GM12872 (cell line): ENCODE measurements at regions not wholly inside any gene's neighbourhood (a gene's known extent, or its start where the extent isn't known, plus 50 kb on each side); places are given as distances from the start of the nearest gene placed in this dataset.

Source experiments
- TF ChIP-seq, protein P1 (sequence below): IDR thresholded peaks from 3 replicates; pipeline ENCODE4 v1.5.1; 2011; ENCODE audit warnings: low read depth, mild to moderate bottlenecking, low read length, moderate library complexity; ENCODE audit not compliant: insufficient read depth

DNA sequence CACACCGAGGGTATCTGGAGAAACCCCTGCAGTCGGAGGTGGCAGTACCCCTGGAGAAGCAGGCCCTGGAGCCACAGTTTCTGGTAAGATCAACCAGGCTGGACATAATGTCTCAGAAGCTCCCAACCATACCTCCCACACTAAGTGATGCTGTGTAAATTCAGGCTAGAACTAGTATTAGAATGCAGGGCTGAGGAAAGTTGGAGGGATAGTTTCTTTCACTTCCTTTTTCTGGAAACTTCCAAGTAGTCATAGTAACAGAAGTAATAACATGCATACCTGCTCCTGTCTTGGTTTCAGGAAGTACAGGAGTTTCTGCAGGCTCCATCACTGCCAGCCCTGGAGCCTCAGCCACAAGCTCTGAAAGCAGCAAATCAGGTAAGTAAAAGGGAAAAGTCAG lies 228.1 kb upstream of the CNTN1 start:
- TF ChIP-seq, protein P1, sequence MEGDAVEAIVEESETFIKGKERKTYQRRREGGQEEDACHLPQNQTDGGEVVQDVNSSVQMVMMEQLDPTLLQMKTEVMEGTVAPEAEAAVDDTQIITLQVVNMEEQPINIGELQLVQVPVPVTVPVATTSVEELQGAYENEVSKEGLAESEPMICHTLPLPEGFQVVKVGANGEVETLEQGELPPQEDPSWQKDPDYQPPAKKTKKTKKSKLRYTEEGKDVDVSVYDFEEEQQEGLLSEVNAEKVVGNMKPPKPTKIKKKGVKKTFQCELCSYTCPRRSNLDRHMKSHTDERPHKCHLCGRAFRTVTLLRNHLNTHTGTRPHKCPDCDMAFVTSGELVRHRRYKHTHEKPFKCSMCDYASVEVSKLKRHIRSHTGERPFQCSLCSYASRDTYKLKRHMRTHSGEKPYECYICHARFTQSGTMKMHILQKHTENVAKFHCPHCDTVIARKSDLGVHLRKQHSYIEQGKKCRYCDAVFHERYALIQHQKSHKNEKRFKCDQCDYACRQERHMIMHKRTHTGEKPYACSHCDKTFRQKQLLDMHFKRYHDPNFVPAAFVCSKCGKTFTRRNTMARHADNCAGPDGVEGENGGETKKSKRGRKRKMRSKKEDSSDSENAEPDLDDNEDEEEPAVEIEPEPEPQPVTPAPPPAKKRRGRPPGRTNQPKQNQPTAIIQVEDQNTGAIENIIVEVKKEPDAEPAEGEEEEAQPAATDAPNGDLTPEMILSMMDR, result no peak

GRCh38 chr12:40469736-40470135 lies 222.5 kb upstream of the CNTN1 start:
- TF ChIP-seq, protein P1, result no peak

GRCh38 chr12:40473962-40474361 lies 218.3 kb upstream of the CNTN1 start:
- TF ChIP-seq, protein P1, result no peak

- TF ChIP-seq, protein P1, result no peak
These were observed 217.6 kb upstream of the CNTN1 start for GRCh38 chr12:40474630-40475029.

DNA sequence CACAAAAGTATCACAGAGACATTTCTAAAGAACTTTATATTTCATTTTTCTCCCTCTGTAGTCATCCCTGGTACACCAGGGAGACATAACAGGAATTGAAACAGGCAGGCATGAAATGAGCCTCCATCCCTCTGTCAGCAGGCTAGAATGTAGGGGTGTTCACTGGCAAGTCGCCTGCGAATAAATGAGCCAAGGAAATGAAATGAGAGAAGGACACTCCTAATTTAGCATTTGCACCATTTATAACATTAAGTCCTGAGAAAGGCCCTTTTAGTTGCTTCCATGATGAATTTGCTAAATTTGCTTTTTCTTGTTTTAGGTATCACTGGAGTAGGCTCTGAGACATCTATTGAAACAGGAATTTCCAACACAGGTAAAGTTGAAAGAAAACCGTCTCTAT lies 192.4 kb upstream of the CNTN1 start:
- TF ChIP-seq, protein P1, result no peak

DNA sequence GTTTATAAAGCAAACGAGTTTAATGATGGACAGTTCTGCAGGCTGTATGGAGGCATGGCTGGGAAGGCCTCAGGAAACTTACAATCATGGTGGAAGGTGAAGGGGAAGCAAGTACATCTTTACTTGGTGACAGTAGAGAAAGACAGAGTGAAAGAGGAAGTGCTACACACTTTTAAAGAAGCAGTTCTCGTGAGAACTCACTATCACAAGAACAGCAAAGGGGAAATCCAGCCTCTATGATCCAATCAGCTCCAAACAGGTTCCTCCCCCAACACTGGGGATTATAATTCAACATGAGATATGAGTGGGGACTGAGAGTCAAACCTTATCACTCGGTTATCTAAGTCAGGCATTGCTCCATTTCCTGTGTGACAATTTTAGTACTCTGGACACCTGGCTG lies 189.9 kb upstream of the CNTN1 start:
- TF ChIP-seq, protein P1, result no peak

DNA sequence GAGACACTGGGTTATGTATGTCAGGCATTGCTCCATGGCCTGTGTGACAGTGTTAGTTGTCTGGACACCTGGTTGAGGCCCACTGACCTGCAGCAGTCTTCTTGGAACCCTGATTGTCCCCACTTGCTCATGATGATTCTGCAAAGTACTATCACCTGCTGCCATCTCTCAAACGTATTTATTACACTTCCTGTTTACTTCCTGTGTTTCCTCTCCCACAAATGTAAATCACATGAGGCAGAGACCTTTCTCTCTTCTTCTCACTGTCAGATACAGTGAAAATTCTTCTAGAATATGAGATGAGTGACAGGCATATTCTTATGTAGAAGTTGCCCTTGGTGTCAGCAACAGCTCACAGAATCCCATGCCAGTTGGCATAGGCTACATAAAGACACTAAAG lies 186.9 kb upstream of the CNTN1 start:
- TF ChIP-seq, protein P1, result no peak

GRCh38 chr12:40508421-40508820 lies 183.8 kb upstream of the CNTN1 start:
- TF ChIP-seq, protein P1, result no peak
